NOMO-1 (cell line): ENCODE measurements at regions not wholly inside any gene's neighbourhood (a gene's known extent, or its start where the extent isn't known, plus 50 kb on each side); places are given as distances from the start of the nearest gene placed in this dataset.
"Not testable (repeated sequence)": the region's sequence is repeated elsewhere in the genome, so short reads cannot be mapped to it uniquely, and the experiment has no call there.

Experiments
- DNase-seq, 2 experiments: peaks; one replicate each; lab custom pipeline; 2025; ENCODE audit not compliant: unreplicated experiment in 2 of 2; lab: John Stamatoyannopoulos, UW

DNA sequence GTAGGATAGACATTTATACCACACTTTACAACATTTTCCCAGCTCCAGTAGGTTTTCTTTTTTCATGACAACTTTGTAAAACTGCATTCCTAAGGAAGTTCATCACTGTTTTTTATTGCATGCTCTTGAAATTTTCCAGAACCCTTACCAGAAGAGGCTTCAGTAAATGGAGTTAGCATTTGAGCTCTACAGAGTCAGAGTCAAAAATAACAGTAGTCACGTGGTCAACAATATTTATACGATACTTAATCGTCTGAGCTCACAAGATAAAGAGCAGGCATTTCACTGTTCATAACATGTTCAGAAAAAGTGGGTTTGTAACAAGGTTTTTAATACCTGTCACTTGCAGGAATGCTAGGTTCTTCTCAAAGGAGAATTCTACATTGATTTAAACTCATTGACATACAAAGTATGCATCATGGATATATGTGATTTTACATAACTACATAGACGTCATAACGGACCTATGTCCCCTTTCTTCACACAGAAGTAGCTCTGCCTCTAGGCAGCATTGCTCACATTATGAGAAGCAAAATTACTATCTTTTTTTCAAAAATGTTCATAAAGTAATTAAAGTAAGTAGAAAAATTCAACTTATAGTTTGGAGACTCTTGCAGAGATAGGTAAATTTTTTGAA, 187.0 kb upstream of the COL3A1 start:
- no peak for DNase-seq

DNA sequence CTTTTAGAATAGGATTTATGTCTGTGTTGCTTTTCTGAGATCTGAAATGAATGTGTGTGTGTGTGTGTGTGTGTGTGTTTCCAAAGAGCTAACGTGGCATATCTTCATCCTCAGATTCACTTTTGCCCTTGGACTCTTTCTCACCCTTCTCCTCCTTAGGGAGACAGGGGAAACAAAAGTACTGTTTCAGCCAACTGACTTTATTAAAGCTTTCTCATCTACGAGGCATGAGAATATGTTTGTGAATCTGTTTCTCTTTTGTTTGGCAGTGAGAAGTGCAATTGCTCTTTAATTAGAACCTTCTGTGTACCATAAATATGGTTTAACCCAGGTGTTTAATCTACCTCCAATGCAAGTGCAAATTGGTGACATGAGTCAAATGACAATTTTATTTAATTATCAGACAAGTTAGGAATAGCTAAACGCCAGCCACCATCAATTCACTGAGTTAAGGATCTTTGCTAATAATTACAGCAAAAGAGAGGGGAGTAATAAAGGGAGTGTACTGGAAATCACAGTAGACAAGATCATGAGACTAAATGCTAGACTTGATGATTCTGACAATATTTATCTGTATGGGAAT, 186.4 kb upstream of the COL3A1 start:
- DNase-seq = no peak

DNA sequence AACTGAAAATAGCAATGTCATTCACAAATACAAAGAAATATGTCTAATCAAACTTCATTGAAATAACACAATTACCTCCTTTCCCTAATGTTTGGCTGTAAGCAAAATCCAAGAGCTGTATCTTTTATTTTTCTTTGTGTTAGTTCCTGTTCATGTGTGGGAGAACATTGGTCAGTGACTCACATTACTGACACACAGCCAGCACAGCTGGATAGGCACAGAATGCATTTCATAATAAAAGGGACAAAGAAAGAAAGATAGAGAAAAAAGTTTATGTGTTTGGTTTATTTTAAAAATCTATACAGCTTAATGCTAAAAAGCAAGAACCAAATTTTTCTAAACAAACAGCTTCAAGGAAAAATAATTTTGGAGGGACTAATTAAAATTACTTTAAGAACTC, 185.6 kb upstream of the COL3A1 start:
- no peak for DNase-seq

DNA sequence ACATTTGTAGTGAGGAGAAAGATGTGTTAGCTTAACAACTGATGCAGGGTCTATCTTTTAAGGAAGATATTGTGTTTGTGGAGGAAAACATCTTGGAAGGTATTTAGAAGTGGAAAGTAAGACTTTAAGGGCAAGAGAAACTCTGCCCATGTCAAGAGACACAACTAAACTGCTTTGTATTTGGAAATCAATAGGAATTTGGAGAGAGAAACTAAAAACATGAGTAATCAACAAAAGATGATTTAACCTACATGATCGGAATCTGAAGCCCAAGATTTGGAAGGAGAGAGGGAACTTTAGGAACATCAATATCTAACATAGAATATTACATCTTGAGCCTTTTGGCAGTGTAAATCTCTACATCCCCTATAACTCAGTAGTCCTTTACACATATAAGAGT, 184.2 kb upstream of the COL3A1 start:
- no peak for DNase-seq

DNA sequence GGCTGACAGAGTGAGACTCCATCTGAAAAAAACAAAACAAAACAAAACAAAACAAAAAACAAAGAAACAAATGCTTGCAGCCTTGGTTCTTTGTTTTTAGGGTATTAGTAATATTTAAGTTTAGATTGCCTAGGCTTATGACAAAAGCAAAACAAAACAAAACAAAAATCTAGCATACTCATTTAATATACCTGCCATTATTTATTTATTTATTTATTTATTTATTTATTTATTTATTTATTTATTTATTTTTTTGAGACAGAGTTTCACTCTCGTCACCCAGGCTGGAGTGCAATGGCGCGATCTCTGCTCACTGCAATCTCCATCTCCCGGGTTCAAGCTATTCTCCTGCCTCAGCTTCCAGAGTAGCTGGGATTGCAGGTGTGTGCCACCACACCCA, 179.7 kb upstream of the COL3A1 start:
- not testable (repeated sequence) for DNase-seq

DNA sequence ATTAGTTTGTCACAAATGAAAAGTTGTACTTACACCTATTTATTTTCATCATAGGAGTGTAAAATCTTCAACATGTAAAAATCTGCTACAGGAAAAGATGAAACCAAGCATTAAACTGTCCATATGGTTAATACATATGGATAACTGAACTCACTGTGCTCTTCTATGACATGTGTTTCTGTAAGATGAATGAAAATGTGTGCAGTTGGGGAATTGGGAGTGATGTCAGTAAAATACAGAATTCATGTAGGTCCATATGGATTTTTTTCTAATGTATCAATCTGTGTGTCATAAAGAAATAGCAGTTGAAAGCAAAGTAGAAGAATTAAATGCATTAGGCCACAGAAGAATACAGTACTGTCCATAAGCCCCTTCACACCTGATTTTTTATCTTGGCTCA, 178.4 kb upstream of the COL3A1 start:
- no peak for DNase-seq

DNA sequence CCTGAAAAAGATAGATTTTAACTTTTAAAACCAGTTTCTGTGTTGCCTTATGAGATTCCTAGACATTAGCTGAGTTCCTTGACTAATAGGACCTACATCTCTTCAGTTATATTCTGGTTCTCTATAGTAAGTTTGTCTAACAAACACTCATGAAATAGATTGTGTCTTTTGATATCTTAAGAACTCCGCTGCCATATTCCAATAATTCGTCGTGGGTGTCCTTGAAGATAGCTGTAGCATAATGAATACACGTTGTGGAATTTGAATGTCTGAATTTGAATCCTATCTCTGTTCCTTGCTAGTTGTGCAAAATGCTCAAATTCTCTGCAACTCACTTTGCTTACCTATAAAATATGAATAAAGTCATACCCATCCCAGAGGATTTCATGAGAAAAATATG, 176.8 kb upstream of the COL3A1 start:
- DNase-seq = no peak

DNA sequence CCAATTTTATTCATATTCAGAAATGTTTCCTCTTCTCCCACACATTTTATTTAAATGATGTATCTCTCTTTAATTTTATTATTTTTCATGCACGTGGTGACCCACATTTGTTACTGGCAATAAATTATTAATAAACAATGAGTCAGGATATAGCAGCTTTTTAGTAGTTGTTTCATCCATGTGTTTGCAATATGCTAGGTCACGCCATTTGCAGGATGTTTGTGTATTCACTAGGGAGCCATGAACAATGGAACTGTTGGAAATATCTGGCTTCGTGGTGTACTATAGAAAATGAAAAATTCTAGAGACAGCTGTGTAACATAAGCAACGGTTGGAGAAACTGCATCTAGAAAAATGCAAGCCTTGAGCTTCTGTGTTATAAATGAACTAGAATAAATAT, 176.0 kb upstream of the COL3A1 start:
- no peak for DNase-seq

DNA sequence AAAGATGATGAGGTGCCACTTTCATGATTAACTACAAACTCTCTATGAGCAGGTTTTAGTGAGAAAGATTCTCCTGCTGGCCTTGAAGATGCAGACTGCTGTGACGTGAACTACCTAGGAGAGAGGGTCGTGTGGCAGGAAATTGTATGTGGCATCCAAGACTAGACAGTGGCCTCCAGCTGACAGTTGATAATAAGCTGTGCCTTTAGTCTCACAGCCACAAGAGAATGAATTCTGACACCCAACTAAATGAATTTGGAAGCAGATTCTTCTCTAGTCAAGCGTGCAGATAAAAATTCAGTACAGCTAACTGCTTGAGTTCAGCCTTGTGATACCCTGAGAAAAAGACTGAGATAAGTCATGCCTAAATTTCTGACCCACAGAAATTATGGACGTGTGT, 169.0 kb upstream of the COL3A1 start:
- no peak for DNase-seq

DNA sequence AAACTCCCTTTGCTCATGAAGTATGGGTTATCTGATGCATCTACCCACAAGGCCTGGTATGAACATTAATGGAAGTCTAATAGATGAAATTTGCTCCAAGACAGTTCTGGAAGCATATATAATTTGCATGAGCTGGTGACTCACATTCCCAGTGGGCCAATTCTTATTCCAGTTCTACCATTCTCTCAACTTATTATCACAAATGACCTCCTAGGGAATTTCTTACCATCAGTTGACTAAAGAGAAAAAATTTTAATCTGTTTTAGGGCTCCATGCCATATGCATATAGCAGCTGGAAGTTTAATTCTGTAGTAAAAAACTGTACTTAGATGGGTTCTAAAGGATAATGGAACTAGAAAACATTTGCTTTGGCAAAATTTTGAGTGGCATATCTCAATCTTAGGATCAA, 165.2 kb upstream of the COL3A1 start:
- DNase-seq = no peak

DNA sequence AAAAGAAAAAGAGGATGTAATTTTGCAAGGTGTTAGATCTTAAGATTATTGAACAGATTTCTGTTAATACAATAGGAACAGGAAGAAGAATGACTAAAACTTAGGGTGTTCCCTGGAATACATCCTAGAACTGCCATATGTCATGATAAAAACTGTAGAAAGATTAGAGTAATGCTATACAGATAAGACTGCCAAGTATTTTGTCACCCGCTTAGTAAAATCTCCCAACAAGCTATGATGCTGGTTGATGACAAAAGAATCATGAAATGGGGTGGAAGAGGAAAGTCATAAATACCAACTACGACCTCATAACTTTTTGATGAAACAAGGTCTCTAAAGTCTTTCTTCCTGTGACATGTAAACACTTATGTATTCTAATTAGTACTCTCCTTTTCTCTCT, 163.6 kb upstream of the COL3A1 start:
- no peak for DNase-seq

DNA sequence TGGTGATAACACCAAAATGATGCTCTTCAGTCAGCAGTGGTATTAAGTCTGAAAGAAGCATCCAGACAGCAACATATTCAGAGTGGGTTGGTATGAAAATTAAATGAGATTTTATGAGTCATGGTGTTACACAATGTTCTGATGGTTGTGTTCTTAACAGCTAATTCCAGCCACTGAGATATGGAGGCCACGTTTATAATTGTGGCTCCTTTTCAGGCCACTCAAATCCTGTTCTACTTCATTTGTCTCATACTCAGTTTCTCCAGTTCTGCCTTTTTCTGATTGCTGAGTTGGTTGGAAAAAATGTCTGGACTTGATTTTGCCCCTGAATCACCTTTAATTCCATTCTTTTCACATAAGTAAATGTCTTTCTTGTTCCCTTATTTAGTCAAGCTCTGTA, 162.7 kb upstream of the COL3A1 start:
- DNase-seq = no peak

DNA sequence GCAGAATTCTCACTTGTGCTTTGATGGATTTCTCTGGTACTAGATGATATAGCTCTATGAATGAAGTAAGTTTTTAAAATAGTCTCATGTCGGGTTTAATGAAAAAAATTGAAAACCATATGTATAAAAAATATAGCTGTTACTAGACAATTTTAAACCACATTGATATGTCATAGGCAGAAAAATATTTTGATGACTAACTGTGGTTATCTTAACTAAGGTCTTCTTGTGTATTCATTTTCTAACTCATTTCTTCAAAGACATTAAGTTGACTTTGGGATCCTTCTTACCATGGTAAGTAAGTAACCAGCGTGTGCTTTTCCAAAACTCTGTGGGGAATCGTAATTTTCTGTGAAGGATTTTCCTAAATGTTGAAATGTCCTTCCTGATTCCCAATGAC, 160.9 kb upstream of the COL3A1 start:
- no peak for DNase-seq

DNA sequence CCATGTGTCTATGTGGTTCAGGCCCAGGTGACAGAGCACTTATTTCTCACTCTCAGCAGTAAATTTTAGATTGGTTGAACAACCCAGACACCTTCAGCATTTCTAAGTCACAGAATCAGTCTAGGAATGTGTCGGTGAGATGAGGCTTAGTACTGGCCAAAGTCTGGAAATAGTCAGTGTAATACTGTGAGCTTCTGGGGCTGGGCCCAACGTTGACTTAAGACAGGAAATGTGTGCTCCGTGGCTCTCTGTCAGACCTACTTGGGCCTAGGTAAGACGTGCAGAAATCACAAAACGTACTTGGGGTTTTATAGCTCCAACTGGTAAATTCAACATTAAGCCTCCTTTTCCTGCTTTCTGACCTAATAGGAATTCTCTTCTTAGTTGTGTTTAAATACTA, 160.3 kb upstream of the COL3A1 start:
- DNase-seq = no peak

DNA sequence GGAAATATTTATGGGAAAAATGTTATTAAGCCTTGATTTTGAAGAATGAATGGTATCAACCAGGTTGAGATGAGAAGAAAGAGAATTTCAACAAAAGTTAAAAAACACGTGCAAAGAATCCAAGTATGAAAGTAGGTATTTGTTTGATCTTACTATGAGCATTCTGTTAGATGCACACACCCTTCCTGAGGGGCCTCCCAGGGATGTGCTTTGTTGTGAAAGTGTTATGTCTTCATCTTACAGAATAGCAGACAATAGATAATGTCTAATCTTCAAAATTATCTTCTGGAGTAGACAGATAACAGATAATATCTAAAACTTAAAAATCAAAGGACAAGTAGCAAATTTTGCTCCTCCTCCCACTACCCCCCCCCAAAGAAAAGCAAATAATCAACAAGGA, 155.2 kb upstream of the COL3A1 start:
- DNase-seq = no peak

DNA sequence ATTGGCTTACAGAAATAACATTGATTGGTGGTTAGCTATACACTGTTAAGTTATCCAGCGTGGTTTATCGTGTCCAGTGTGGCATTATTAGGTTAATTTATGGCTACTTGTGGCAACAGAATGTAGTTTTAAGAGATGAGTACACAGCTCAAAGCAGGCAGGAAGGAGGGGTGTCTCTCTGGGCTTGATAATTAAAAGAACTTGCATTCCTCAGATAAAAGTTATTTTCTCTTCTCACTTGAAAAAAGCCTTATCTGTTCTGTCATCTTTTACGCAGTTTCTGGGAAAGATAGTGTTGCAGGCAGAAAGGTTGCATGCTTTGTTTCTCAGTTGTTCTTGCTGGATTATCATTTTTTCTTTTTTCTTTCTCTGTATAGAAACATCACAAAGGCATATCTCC, 154.4 kb upstream of the COL3A1 start:
- no peak for DNase-seq

DNA sequence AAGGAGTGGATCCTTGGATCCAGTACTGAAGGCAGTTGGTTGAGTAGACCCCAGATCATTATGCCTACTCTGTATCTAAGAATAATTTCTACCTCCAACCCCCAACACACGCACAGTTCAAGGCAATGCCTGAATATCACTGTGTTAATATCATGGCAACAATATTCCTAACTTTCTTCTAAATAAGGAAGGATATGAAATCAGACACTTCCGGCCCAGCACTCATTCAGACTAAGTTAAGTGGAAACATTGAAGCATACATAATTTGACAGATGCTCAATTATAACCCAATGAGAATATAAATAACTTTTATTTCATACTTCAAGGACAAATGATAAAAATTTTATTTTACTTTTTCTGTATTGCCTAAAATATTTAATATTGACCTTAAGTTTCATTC, 153.6 kb upstream of the COL3A1 start:
- no peak for DNase-seq

DNA sequence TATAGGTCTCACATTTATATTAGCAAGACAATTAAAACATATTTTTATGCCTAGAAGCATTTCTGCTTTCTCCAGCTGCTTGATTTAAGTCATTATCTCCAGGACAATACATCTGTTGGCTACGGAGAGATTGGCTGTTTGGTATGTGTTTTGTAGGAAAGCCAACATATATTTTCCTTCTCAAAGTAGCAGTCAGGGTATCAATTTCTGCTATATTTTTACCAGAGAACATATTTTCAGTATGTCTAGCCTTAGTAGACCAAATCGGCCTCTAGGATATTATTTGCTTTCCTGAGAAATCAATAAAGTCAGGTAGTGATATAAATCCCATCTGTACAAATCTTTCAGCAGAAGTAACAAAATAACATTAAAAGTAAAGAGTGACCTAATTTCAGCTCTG, 150.0 kb upstream of the COL3A1 start:
- DNase-seq = no peak

DNA sequence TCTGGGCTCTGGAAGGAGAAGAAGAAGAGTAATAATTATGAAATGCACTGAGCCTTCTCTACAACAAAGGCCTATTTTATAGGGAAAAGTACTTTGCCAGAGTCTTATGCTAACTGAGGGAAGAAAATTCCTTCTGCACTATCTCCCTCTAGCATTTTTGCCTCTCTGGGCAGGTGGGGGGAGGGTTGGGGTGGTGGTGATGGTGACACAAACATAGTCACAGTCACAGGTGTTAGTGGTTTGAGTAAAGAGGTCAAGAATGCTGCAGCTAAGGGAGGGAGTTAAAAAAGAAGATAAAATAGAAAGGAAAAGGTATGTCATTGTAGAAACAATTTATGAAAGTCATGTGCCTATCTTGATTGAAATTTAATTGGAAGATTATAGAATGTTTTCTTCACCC, 140.8 kb upstream of the COL3A1 start:
- no peak for DNase-seq

DNA sequence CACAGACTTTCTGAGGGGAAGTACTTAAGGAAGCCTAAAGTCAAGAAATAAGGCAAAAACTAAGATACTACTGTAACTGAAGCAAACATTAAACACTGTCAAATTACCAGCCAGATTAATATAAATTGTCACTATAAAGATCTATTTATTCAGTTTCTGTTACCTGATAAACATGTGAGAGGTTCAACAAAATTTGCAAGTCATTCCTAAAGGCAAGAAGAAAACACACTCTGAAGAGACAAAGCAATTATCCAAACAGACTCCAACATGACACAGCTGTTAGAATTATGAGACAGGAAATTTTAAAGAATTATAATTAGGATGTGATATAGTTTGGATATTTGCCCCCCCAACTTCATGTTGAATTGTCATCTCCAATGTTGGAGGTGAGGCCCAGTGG, 140.4 kb upstream of the COL3A1 start:
- no peak for DNase-seq

DNA sequence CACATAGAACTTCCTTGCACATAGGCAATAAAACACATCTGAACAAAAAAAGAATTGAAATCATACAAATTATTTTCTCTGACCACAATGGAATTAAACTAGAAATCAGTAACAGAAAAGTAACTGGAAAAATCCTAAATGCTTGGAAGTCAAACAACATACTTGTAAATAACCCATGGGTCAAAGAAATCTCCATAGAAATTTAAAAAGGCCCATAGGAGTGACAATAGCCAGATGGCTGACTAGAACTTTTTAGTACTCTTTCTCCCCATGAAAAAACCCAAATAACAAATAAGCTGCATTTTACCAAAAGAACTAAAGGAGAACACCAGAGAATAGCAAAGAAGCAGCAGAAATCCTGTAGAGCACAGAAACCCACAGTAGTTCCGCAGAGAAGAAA, 139.2 kb upstream of the COL3A1 start:
- DNase-seq = no peak

DNA sequence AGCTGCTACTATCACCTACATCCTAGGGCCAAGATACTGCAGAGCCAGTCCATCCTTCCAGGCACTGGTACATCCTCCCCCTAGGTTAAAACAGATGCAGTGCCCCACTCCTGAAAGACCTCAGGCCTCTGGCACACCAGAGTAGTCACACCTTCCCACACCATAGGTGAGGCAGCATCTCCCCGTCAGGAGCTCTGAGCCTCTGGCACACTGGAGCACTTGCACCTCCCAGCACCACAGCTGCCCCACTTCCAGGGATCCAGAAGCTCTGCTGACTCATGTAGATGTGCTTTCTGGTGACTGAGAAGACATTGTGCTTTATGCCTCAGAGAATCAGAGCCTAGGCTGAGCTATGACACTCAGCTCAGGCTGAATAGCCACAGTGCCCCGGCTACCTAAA, 138.4 kb upstream of the COL3A1 start:
- no peak for DNase-seq

DNA sequence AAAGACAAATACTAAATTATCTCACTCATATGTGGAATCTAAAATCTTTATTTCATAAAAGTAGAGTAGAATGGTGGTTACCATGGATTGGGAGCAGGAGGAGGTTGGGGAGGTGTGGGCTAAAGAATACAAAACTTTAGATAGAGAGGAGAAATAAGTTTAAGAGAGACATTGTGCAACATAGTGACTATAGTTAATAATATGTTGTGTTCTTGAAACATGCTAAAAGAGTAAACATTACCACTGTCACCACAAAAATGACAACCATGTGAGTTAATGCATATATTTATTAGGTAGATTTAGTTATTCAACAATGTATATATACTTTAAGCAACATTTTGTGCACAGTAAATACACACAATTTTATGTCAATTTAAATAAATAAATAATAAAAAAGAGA, 128.5 kb upstream of the COL3A1 start:
- no peak for DNase-seq
